K562 (cell line): ENCODE measurements at regions not wholly inside any gene's neighbourhood (a gene's known extent, or its start where the extent isn't known, plus 50 kb on each side); places are given as distances from the start of the nearest gene placed in this dataset.
A peak's percentile ranks its signal among the peaks of the same experiment; 100 is the strongest.

Experiments
- ATAC-seq: fragments of 200-7000 bp; cut with Tn5 transposase; 3 replicates; pipeline ENCODE4 v1.9.1; 2020; ENCODE audit warnings: moderate library complexity
- BruUV-seq: library from RNA; stranded (reverse); fragments of 400-500 nt; replicated peaks from 2 replicates; lab custom pipeline; 2021; lab: Mats Ljungman, UMichigan
- CTCF ChIA-PET: fragments of 300-600 bp; formaldehyde crosslinking; extraction: SDS; loops from one replicate; lab custom pipeline; 2021; ENCODE audit warnings: low intra/inter-chr PET ratio; lab: Yijun Ruan, JAX
- POLR2A ChIA-PET: fragments of 300-600, 350-650 bp; sonication (Branson Sonifier 250); formaldehyde crosslinking; extraction: SDS; loops from one replicate; lab custom pipeline; 2021; ENCODE audit warnings: antibody characterized with exemption, inconsistent platforms; lab: Yijun Ruan, JAX
- DNase-seq, 4 experiments: peaks; one replicate each; pipeline versions ENCODE4 v3.0.0 to v3.0.0-alpha.2; 2011 to 2018; ENCODE audit warnings: low spot score in 3 of 4, mixed read lengths in 3 of 4; ENCODE audit errors: extremely low read depth in 1 of 4
- FAIRE-seq: peaks from 2 replicates; lab custom pipeline; 2011; peaks lifted over from hg19 to GRCh38; lab: Jason Lieb, UNC
- H2AFZ ChIP-seq: 2 replicates; pipeline ENCODE4 v1.6.0; 2011; ENCODE audit warnings: low read depth, low read length, control low read depth, inconsistent platforms
- H3K27ac ChIP-seq: fragments of 200-600 bp; 3 replicates; pipeline ENCODE4 v1.8.0; 2011; ENCODE audit warnings: low read depth, mild to moderate bottlenecking, control low read depth, inconsistent platforms, low read length, moderate library complexity, mixed read lengths; ENCODE audit errors: extremely low read depth
- H3K27me3 ChIP-seq, 2 experiments: fragments of 300-600 bp in 1 of 2; 2 replicates in 1 of 2; 3 replicates in 1 of 2; pipeline versions ENCODE4 v1.6.0 to v1.8.0; 2011; ENCODE audit warnings: inconsistent platforms in 2 of 2, low read length in 2 of 2, mild to moderate bottlenecking in 1 of 2, mixed read lengths in 1 of 2, moderate library complexity in 1 of 2; ENCODE audit not compliant: control insufficient read depth in 2 of 2, insufficient read depth in 2 of 2
- H3K36me3 ChIP-seq: fragments of 300-600 bp; 3 replicates; pipeline ENCODE4 v1.8.0; 2011; ENCODE audit warnings: mild to moderate bottlenecking, low read length, inconsistent platforms; ENCODE audit not compliant: control insufficient read depth, insufficient read depth
- H3K4me1 ChIP-seq, 2 experiments: fragments of 200-600 bp in 1 of 2; replicated peaks in 1 of 2; 2 replicates in 1 of 2; 3 replicates in 1 of 2; pipeline versions ENCODE4 v1.5.1 to v1.8.0; 2011; ENCODE audit warnings: inconsistent platforms in 2 of 2, low read length in 2 of 2, mild to moderate bottlenecking in 1 of 2, mixed read lengths in 1 of 2, moderate library complexity in 1 of 2; ENCODE audit not compliant: control insufficient read depth in 2 of 2, insufficient read depth in 2 of 2
- H3K4me2 ChIP-seq: 2 replicates; pipeline ENCODE4 v1.6.1; 2011; ENCODE audit warnings: low read length, control low read depth, inconsistent platforms, mixed read lengths; ENCODE audit not compliant: insufficient read depth
- H3K4me3 ChIP-seq: fragments of 200-600 bp; sonication (generic), shearing (Covaris generic); 2 replicates; pipeline ENCODE4 v1.5.1; 2016; ENCODE audit warnings: control low read depth, inconsistent platforms
- H3K79me2 ChIP-seq: fragments of 200-600 bp; 3 replicates; pipeline ENCODE4 v1.8.0; 2011; ENCODE audit warnings: low read length, inconsistent platforms; ENCODE audit not compliant: control insufficient read depth, insufficient read depth
- H3K9ac ChIP-seq, 2 experiments: 2 replicates each; pipeline versions ENCODE4 v1.6.0 to v1.6.1; 2011; ENCODE audit warnings: low read depth in 2 of 2, low read length in 2 of 2, control low read depth in 1 of 2, inconsistent platforms in 1 of 2, mild to moderate bottlenecking in 1 of 2, mixed read lengths in 1 of 2; ENCODE audit not compliant: insufficient read depth in 1 of 2
- H3K9me1 ChIP-seq: one replicate; pipeline ENCODE4 v1.6.0; 2011; ENCODE audit warnings: inconsistent platforms, mild to moderate bottlenecking, low read length, moderate library complexity; ENCODE audit not compliant: control insufficient read depth, insufficient read depth
- H3K9me3 ChIP-seq: replicated peaks from 2 replicates; pipeline ENCODE4 v1.5.1; 2011; ENCODE audit warnings: low read depth, low read length, inconsistent platforms; ENCODE audit not compliant: control insufficient read depth, insufficient read depth
- H4K20me1 ChIP-seq: replicated peaks from 2 replicates; pipeline ENCODE4 v1.6.1; 2011; ENCODE audit warnings: low read length, inconsistent platforms, mixed read lengths; ENCODE audit not compliant: control insufficient read depth, insufficient read depth
- ADNP ChIP-seq: fragments of 200-800 bp; sonication (Bioruptor generic); IDR thresholded peaks from 2 replicates; pipeline ENCODE4 v1.6.1; 2016; ENCODE audit warnings: missing genetic modification characterization, missing compliant biosample characterization
- BDP1 ChIP-seq: IDR thresholded peaks from 3 replicates; pipeline ENCODE4 v1.6.1; 2011; ENCODE audit not compliant: insufficient read length, insufficient read depth
- BRD9 ChIP-seq: fragments of 450-650 bp; IDR thresholded peaks from 2 replicates; pipeline ENCODE4 v1.6.1; 2018; ENCODE audit warnings: low read depth; ENCODE audit not compliant: partially characterized antibody
- CBX5 ChIP-seq: IDR thresholded peaks from 2 replicates; pipeline ENCODE4 v1.6.1; 2014; ENCODE audit warnings: low read depth, borderline replicate concordance
- MIER1 ChIP-seq: fragments of 450-650 bp; IDR thresholded peaks from 2 replicates; pipeline ENCODE4 v1.6.1; 2016; ENCODE audit warnings: antibody characterized with exemption, mild to moderate bottlenecking, low read depth
- NFE2 ChIP-seq: IDR thresholded peaks from 2 replicates; pipeline ENCODE4 v1.6.1; 2014; ENCODE audit warnings: antibody characterized with exemption, low read depth
- PCBP1 ChIP-seq: fragments of 200-400 bp; formaldehyde crosslinking; IDR thresholded peaks from 2 replicates; pipeline ENCODE4 v1.6.1; 2018; ENCODE audit warnings: mild to moderate bottlenecking, low read depth, low read length; ENCODE audit not compliant: poor library complexity, severe bottlenecking
- RBBP5 ChIP-seq: fragments of 200-600 bp; sonication (generic); IDR thresholded peaks from 2 replicates; pipeline ENCODE4 v1.6.1; 2012; ENCODE audit warnings: borderline replicate concordance, mild to moderate bottlenecking, low read length, control low read depth, inconsistent platforms; ENCODE audit not compliant: insufficient read depth, poor library complexity, severe bottlenecking
- RBM22 ChIP-seq: fragments of 200-400 bp; formaldehyde crosslinking; IDR thresholded peaks from 2 replicates; pipeline ENCODE4 v1.6.1; 2018; ENCODE audit warnings: low read length, low read depth; ENCODE audit not compliant: poor library complexity, severe bottlenecking
- SMAD4 ChIP-seq: fragments of 250-450 bp; sonication (Bioruptor Pico); conservative IDR thresholded peaks from 2 replicates; pipeline ENCODE4 v1.8.0; 2021; ENCODE audit warnings: inconsistent platforms, mild to moderate bottlenecking, moderate library complexity
- SP2 ChIP-seq: IDR thresholded peaks from 2 replicates; pipeline ENCODE4 v1.6.1; 2011; ENCODE audit warnings: mild to moderate bottlenecking, low read depth, low read length, moderate library complexity; ENCODE audit not compliant: poor library complexity, severe bottlenecking; ENCODE audit errors: extremely low read depth
- TEAD1 ChIP-seq, 2 experiments: fragments of 450-650 bp in 1 of 2; sonication (generic) in 1 of 2; formaldehyde crosslinking; IDR thresholded peaks; 2 replicates each; pipeline versions ENCODE4 v1.4.0 to v1.8.0; 2020 to 2022; ENCODE audit warnings: mild to moderate bottlenecking in 2 of 2, missing genetic modification reagents in 1 of 2
- ZNF24 ChIP-seq: fragments of 450-650 bp; IDR thresholded peaks from 2 replicates; pipeline ENCODE4 v1.6.1; 2016
- WGBS: fragments of 100-300 bp; shearing (Covaris generic); methylation state at CpG from one replicate; pipeline ENCODE4 v1.1.6; 2016; ENCODE audit warnings: low coverage, mixed read lengths; ENCODE audit not compliant: insufficient coverage; ENCODE audit errors: missing lambda C conversion rate; 5-methylcytosine and 5-hydroxymethylcytosine counted together
- in situ Hi-C: fragments of 300-500 bp; cut with MboI; formaldehyde crosslinking; loops from 4 replicates; pipeline ENCODE4 v1.15.0; 2018; ENCODE audit warnings: inconsistent platforms, mixed read lengths
- intact Hi-C: fragments of 100-400 bp; cut with micrococcal nuclease; formaldehyde crosslinking; loops from 2 replicates; pipeline ENCODE4 v1.14.2; 2022
- TF ChIP-seq, protein P1 (sequence below): fragments of 250-450 bp; sonication (Bioruptor Pico); IDR thresholded peaks from 2 replicates; pipeline ENCODE4 v1.5.0; 2020; ENCODE audit warnings: mild to moderate bottlenecking
- TF ChIP-seq, protein P2 (sequence below), 2 experiments: fragments of 450-650 bp in 1 of 2; sonication (generic) in 1 of 2; formaldehyde crosslinking in 1 of 2; IDR thresholded peaks in 1 of 2; conservative IDR thresholded peaks in 1 of 2; 2 replicates each; pipeline versions ENCODE4 v1.6.1 to v1.8.1; 2016 to 2023; ENCODE audit warnings: mild to moderate bottlenecking in 2 of 2, moderate library complexity in 2 of 2, inconsistent platforms in 1 of 2, missing genetic modification reagents in 1 of 2

DNA sequence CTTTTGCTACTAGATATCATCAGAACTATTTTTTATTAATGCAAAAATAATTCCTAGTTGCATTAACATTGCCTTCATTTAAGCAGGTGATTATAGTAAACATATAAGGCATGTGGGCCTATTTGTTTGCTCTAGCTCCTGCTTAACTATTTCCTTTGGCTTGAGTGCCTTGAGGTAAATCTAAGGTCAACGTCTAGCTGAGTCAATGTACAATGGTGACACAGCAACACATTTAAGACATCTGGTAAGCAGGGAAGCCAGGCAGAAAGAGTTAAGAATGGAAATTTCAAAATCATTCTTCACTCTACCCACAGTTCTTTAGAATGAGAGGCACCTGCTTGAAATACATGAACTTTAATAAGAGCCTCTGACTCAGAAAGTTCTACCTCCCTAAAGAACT is 111.9 kb upstream of the FST start:
- in situ Hi-C loops (no loop called here), intact Hi-C loops (no loop called here)
- H2AFZ ChIP-seq = no peak overlapping the region

DNA sequence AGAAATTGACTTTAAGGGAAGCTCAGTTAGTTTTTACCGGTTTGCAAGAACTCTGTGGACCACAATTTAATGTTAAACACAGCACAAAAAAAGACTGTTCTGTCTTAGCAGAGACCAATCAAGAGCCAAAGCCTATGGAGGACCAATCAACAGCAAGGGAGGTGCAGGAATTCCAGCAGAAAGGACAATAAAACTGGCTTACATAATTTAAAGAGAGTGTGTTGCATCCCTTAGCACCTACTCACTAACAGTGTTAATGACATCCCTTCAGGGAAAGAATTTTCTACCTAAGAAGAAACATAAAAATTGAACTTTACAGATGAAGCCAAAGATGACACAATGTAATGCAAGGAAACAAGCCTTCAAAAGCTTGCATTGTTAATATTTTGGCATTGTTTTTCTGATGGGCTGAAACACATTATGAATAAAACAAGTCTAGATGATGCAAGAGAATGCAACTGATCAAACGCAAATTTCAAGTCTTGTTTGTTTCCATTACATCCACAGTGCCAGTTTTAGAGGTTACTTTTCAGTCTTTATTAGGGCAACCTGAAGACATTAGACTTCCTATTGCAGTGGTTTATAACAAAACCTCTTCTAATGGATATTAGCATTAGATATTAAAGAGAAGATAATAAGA is 111.3 kb upstream of the FST start:
- Histone ChIP-seq H3K36me3 (no peaks in the 10 kb centered on the region), H3K4me3 (no peak overlapping the region), H3K4me1 (no peaks in the 10 kb centered on the region), H3K27me3 (no peaks in the 10 kb centered on the region), H3K9me3 (no peaks in the 10 kb centered on the region), H3K79me2 (no peaks in the 10 kb centered on the region), H3K27ac (no peak overlapping the region), H4K20me1 (no peaks in the 10 kb centered on the region), H3K9ac (no peak overlapping the region), H3K4me2 (no peak overlapping the region), H3K9me1 (no peaks in the 10 kb centered on the region), H2AFZ (no peak overlapping the region)
- FAIRE-seq (no peak), DNase-seq (no peak), ATAC-seq (no peak)
- WGBS = 4% methylated on average over 2 of the region's 2 CpGs
- in situ Hi-C loops = no loop called here
- BruUV-seq = no TSS peak
- POLR2A ChIA-PET = no interaction called here
- CTCF ChIA-PET = no interaction called here
- intact Hi-C loops = no loop called here
- TF ChIP-seq SP2 (no peak), BRD9 (no peak), TEAD1 (CRISPR knock-in tag; IDR thresholded peaks at IDR 0.05) (no peak), BDP1 (no peak), ZNF24 (no peak), CBX5 (no peak), PCBP1 (no peak), ADNP (tag) (no peak), SMAD4 (CRISPR knock-in tag) (no peak), MIER1 (no peak), RBM22 (no peak)
- TF ChIP-seq, protein P1, sequence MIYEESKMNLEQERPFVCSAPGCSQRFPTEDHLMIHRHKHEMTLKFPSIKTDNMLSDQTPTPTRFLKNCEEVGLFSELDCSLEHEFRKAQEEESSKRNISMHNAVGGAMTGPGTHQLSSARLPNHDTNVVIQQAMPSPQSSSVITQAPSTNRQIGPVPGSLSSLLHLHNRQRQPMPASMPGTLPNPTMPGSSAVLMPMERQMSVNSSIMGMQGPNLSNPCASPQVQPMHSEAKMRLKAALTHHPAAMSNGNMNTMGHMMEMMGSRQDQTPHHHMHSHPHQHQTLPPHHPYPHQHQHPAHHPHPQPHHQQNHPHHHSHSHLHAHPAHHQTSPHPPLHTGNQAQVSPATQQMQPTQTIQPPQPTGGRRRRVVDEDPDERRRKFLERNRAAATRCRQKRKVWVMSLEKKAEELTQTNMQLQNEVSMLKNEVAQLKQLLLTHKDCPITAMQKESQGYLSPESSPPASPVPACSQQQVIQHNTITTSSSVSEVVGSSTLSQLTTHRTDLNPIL = no peak
- TF ChIP-seq, protein P2, sequence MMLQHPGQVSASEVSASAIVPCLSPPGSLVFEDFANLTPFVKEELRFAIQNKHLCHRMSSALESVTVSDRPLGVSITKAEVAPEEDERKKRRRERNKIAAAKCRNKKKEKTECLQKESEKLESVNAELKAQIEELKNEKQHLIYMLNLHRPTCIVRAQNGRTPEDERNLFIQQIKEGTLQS (IDR thresholded peaks at IDR 0.05) = peak; percentile 66; the same call in 1 of the 2 replicates
- TF ChIP-seq, protein P2 (CRISPR knock-in tag; conservative IDR thresholded peaks at IDR 0.05) = no peak

More for the DNA sequence above, 111.9 kb upstream of the FST start:
- no peaks in the 10 kb centered on the region for H3K4me1 ChIP-seq
- POLR2A ChIA-PET = no interaction called here
- no peaks in the 10 kb centered on the region for H3K9me3 ChIP-seq
- no peaks in the 10 kb centered on the region for H3K9me1 ChIP-seq
- H4K20me1 ChIP-seq = no peaks in the 10 kb centered on the region
- H3K9ac ChIP-seq = no peak overlapping the region
- no peaks in the 10 kb centered on the region for H3K36me3 ChIP-seq
- no peak overlapping the region for H3K27ac ChIP-seq
- FAIRE-seq (no peak), ATAC-seq (no peak; the same call in 1 of the 3 replicates), DNase-seq (no peak)
- H3K4me3 ChIP-seq = no peak overlapping the region
- no peaks in the 10 kb centered on the region for H3K27me3 ChIP-seq
- H3K4me2 ChIP-seq = no peak overlapping the region
- 0% methylated on average over 1 of the region's 1 CpG for WGBS
- no TSS peak for BruUV-seq
- no peak for TF ChIP-seq RBBP5
- TF ChIP-seq NFE2 = 0 out of 2 replicates have a peak, but pooled peaks have one; percentile 28
- CTCF ChIA-PET = no interaction called here
- no peaks in the 10 kb centered on the region for H3K79me2 ChIP-seq
